Ammon's horn (tissue), 1 donor: ENCODE measurements at regions not wholly inside any gene's neighbourhood (a gene's known extent, or its start where the extent isn't known, plus 50 kb on each side); places are given as distances from the start of the nearest gene placed in this dataset.
"Not testable (repeated sequence)": the region's sequence is repeated elsewhere in the genome, so short reads cannot be mapped to it uniquely, and the experiment has no call there.

Experiments
- DNase-seq: peaks from one replicate; pipeline ENCODE4 v3.0.0-alpha.2; 2016; ENCODE audit warnings: low spot score

GRCh38 chr13:95391362-95391761 is 90.1 kb upstream of the ABCC4 start:
- DNase-seq: no peak

GRCh38 chr13:95391785-95392184 is 90.5 kb upstream of the ABCC4 start:
- DNase-seq: no peak

GRCh38 chr13:95392597-95392996 is 91.3 kb upstream of the ABCC4 start:
- no peak for DNase-seq

- no peak for DNase-seq
Observed at GRCh38 chr13:95403349-95404140, 102.3 kb upstream of the ABCC4 start.

GRCh38 chr13:95404141-95404882 is 103.1 kb upstream of the ABCC4 start:
- peak; percentile 95 for DNase-seq

- no peak for DNase-seq
Observed at GRCh38 chr13:95406176-95406575, 104.9 kb upstream of the ABCC4 start.

- no peak for DNase-seq
Observed at GRCh38 chr13:95411428-95412040, 110.3 kb upstream of the ABCC4 start.

- no peak for DNase-seq
Observed at GRCh38 chr13:95418946-95419345, 117.7 kb upstream of the ABCC4 start.

- no peak for DNase-seq
Observed at GRCh38 chr13:95420501-95420900, 119.2 kb upstream of the ABCC4 start.

- no peak for DNase-seq
Observed at GRCh38 chr13:95426631-95427030, 125.4 kb upstream of the ABCC4 start.

- not testable (repeated sequence) for DNase-seq
Observed at GRCh38 chr13:95430525-95430924, 122.0 kb upstream of the CLDN10 start.

- DNase-seq: no peak
Observed at GRCh38 chr13:95432141-95432540, 120.4 kb upstream of the CLDN10 start.

- no peak for DNase-seq
Observed at GRCh38 chr13:95433537-95433936, 119.0 kb upstream of the CLDN10 start.

GRCh38 chr13:95434111-95434510 is 118.4 kb upstream of the CLDN10 start:
- no peak for DNase-seq

- DNase-seq: no peak
Observed at GRCh38 chr13:95437561-95437960, 115.0 kb upstream of the CLDN10 start.

- no peak for DNase-seq
Observed at GRCh38 chr13:95438297-95438696, 114.2 kb upstream of the CLDN10 start.

- no peak for DNase-seq
Observed at GRCh38 chr13:95440441-95441088, 112.0 kb upstream of the CLDN10 start.

GRCh38 chr13:95441326-95441725 is 111.2 kb upstream of the CLDN10 start:
- no peak for DNase-seq

- no peak for DNase-seq
Observed at GRCh38 chr13:95444006-95444730, 108.4 kb upstream of the CLDN10 start.

GRCh38 chr13:95445131-95445530 is 107.4 kb upstream of the CLDN10 start:
- no peak for DNase-seq

- DNase-seq: no peak
Observed at GRCh38 chr13:95447814-95448213, 104.7 kb upstream of the CLDN10 start.

- no peak for DNase-seq
Observed at GRCh38 chr13:95451656-95452055, 100.9 kb upstream of the CLDN10 start.
